RWPE1 (cell line): ENCODE measurements at regions not wholly inside any gene's neighbourhood (a gene's known extent, or its start where the extent isn't known, plus 50 kb on each side); places are given as distances from the start of the nearest gene placed in this dataset.

Source experiments
- CTCF ChIA-PET: fragments of 350-600 bp; sonication (Branson Sonifier 250); formaldehyde crosslinking; extraction: SDS; loops from one replicate; lab custom pipeline; 2021; lab: Yijun Ruan, JAX
- POLR2A ChIA-PET: fragments of 400-600 bp; formaldehyde crosslinking; extraction: SDS; loops from one replicate; lab custom pipeline; 2020; ENCODE audit warnings: antibody characterized with exemption; ENCODE audit not compliant: low non-redundant PET; lab: Yijun Ruan, JAX
- DNase-seq: peaks from one replicate; pipeline ENCODE4 v3.0.0; 2012; ENCODE audit warnings: low spot score
- H3K27ac ChIP-seq: fragments of 450-650 bp; 2 replicates; pipeline ENCODE4 v1.5.1; 2017
- CTCF ChIP-seq: fragments of 450-650 bp; conservative IDR thresholded peaks from 2 replicates; pipeline ENCODE4 v1.5.1; 2017; ENCODE audit warnings: low read depth, mild to moderate bottlenecking

DNA sequence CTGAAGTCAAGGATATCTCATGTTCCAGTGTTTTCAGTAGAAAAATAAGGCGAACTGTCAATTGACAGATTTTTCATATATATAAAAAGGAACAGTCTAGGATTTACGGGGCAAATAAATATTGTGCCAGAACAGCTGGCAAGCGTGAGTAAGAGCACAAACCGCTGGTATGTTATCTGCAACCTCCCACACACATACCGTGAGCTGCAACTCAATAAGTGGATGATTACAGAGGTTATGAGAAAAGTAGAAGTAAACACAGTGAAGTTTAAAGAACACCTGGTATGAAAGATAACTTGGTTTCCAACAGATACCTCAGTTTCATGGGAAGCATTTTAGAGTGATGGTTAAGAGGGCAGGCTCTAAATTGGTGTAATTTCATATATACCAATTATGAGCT, 733.4 kb downstream of the TUSC7 start:
- CTCF ChIA-PET = interaction anchor here (0.7 kb wide), 1 partner anchor 10 kb away, joined by 3 read pairs; no protein-coding TSS in a partner anchor
- H3K27ac ChIP-seq = no peak overlapping the region
- DNase-seq = peak; percentile 5
- POLR2A ChIA-PET = no interaction called here
- no peak for TF ChIP-seq CTCF

GRCh38 chr3:117444175-117444574, 734.6 kb downstream of the TUSC7 start:
- POLR2A ChIA-PET = no interaction called here
- CTCF ChIA-PET = interaction anchor here (0.7 kb wide), 1 partner anchor 1073 kb away, joined by 3 read pairs; no protein-coding TSS in a partner anchor
- no peak for TF ChIP-seq CTCF
- no peak for DNase-seq
- no peak overlapping the region for H3K27ac ChIP-seq

DNA sequence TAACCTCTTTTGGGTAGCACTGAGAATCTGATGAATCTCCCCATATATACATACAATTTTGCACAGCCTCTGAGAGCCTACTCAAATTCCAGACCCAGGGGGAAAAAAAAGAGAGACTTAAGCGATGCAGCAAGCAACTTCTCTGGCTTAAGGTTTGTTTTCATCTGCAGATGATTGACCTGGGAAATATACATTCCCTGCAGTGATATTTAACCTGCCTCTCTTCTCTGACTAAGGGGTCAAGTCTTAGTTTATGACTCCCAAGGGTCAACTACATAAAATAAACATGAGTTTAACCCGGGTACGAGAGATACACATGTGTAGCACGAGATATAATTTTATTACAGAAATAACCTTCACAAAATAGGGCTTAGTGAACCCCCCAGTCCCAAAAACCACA, 737.8 kb downstream of the TUSC7 start:
- no peak for TF ChIP-seq CTCF
- POLR2A ChIA-PET = no interaction called here
- no peak overlapping the region for H3K27ac ChIP-seq
- CTCF ChIA-PET = no interaction called here
- DNase-seq = no peak

GRCh38 chr3:117450026-117450425, 740.4 kb downstream of the TUSC7 start:
- POLR2A ChIA-PET = no interaction called here

GRCh38 chr3:117454254-117454653, 744.7 kb downstream of the TUSC7 start:
- TF ChIP-seq CTCF = no peak
- H3K27ac ChIP-seq = no peak overlapping the region
- POLR2A ChIA-PET = no interaction called here
- CTCF ChIA-PET = no interaction called here
- DNase-seq = no peak

More at GRCh38 chr3:117450026-117450425, 740.4 kb downstream of the TUSC7 start:
- CTCF ChIA-PET = interaction anchor here (0.5 kb wide), 1 partner anchor 202 kb away, joined by 6 read pairs; no protein-coding TSS in a partner anchor
- DNase-seq = no peak
- no peak overlapping the region for H3K27ac ChIP-seq
- no peak for TF ChIP-seq CTCF

DNA sequence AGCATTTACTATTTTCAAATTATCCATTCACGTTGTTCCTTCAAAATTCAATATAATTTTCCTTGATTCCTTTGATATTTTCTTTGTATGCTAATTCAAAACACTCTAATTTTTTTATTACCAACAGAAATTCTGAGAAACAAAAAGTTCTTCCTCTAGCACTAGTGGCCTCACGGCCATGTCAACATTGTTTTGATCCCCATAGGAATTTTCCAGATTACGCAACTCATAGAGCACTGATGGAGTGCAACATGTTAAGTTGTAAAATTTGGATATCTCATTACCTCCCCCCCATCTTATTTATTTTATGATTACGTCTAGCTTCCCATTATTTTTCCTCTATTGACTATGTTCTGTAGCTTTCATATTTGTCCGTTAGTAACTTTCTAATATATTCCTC, 745.3 kb downstream of the TUSC7 start:
- no peak overlapping the region for H3K27ac ChIP-seq
- CTCF ChIA-PET = interaction anchor here (0.8 kb wide), 1 partner anchor 9 kb away, joined by 8 read pairs; no protein-coding TSS in a partner anchor

More for the DNA sequence above, 745.3 kb downstream of the TUSC7 start:
- POLR2A ChIA-PET = no interaction called here
- no peak for TF ChIP-seq CTCF
- no peak for DNase-seq
